GM10248 (cell line): ENCODE measurements at regions not wholly inside any gene's neighbourhood (a gene's known extent, or its start where the extent isn't known, plus 50 kb on each side); places are given as distances from the start of the nearest gene placed in this dataset.

Experiments used
- CTCF ChIA-PET: fragments of 300-600 bp; sonication (Branson Sonifier 250); formaldehyde crosslinking; extraction: SDS; loops from one replicate; lab custom pipeline; 2021; ENCODE audit warnings: antibody characterized with exemption; lab: Yijun Ruan, JAX
- POLR2A ChIA-PET: fragments of 350-650 bp; sonication (Branson Sonifier 250); formaldehyde crosslinking; extraction: SDS; loops from one replicate; lab custom pipeline; 2020; ENCODE audit warnings: antibody characterized with exemption; lab: Yijun Ruan, JAX
- DNase-seq: peaks from one replicate; pipeline ENCODE4 v3.0.0; 2012; ENCODE audit errors: extremely low spot score
- CTCF ChIP-seq: IDR thresholded peaks from 2 replicates; pipeline ENCODE4 v1.5.1; 2012; ENCODE audit warnings: mild to moderate bottlenecking, low read depth; ENCODE audit errors: extremely low read depth, missing control alignments, control extremely low read depth

- POLR2A ChIA-PET = no interaction called here
- DNase-seq = no peak
- TF ChIP-seq CTCF = no peak
- CTCF ChIA-PET = interaction anchor here (1.8 kb wide), 1 partner anchor 16 kb away, joined by 3 read pairs; no protein-coding TSS in a partner anchor
These were observed 258.9 kb upstream of the MEIS2 start for GRCh38 chr15:37359101-37359892.

GRCh38 chr15:37359893-37360290 is 259.5 kb upstream of the MEIS2 start:
- POLR2A ChIA-PET = no interaction called here
- no peak for TF ChIP-seq CTCF
- no peak for DNase-seq
- CTCF ChIA-PET = interaction anchor here (1.8 kb wide), 1 partner anchor 16 kb away, joined by 3 read pairs; no protein-coding TSS in a partner anchor

GRCh38 chr15:37360724-37361123 is 260.4 kb upstream of the MEIS2 start:
- TF ChIP-seq CTCF = no peak
- POLR2A ChIA-PET = no interaction called here
- CTCF ChIA-PET = interaction anchor here (1.8 kb wide), 1 partner anchor 15 kb away, joined by 3 read pairs; no protein-coding TSS in a partner anchor
- no peak for DNase-seq

GRCh38 chr15:37361621-37362020 is 261.3 kb upstream of the MEIS2 start:
- ChIA-PET POLR2A (no interaction called here), CTCF (no interaction called here)
- TF ChIP-seq CTCF = no peak
- no peak for DNase-seq

GRCh38 chr15:37362414-37362813 is 262.1 kb upstream of the MEIS2 start:
- TF ChIP-seq CTCF = no peak
- CTCF ChIA-PET = no interaction called here

GRCh38 chr15:37368961-37369360 is 268.6 kb upstream of the MEIS2 start:
- ChIA-PET POLR2A (no interaction called here), CTCF (no interaction called here)
- TF ChIP-seq CTCF = no peak
- DNase-seq = no peak

More at GRCh38 chr15:37362414-37362813, 262.1 kb upstream of the MEIS2 start:
- no peak for DNase-seq
- POLR2A ChIA-PET = no interaction called here
